Tibial nerve (tissue), 4 donors: ENCODE measurements at regions not wholly inside any gene's neighbourhood (a gene's known extent, or its start where the extent isn't known, plus 50 kb on each side); places are given as distances from the start of the nearest gene placed in this dataset.

Experiments used
- DNase-seq, 2 donors: peaks; one replicate each; pipeline ENCODE4 v3.0.0-alpha.2; 2019; ENCODE audit warnings: low spot score in 2 of 2
- H3K27ac ChIP-seq, 4 donors: fragments of 200-600 bp; sonication (generic) in 3 of 4; one replicate each; pipeline ENCODE4 v1.5.1; 2017 to 2019; ENCODE audit warnings: mild to moderate bottlenecking in 1 of 4
- H3K27me3 ChIP-seq, 2 donors: fragments of 200-600 bp; sonication (generic) in 1 of 2; one replicate each; pipeline versions ENCODE4 v1.5.1 to v1.6.0; 2017 to 2019
- H3K36me3 ChIP-seq, 3 donors: fragments of 200-600 bp; sonication (generic); one replicate each; pipeline ENCODE4 v1.5.1; 2018 to 2019
- H3K4me1 ChIP-seq, 4 donors: fragments of 200-600 bp; sonication (generic) in 3 of 4; one replicate each; pipeline ENCODE4 v1.5.1; 2017 to 2019
- H3K4me3 ChIP-seq, 4 donors: fragments of 200-600 bp; sonication (generic) in 3 of 4; one replicate each; pipeline ENCODE4 v1.5.1; 2017 to 2019; ENCODE audit warnings: mild to moderate bottlenecking in 1 of 4, moderate library complexity in 1 of 4
- H3K9me3 ChIP-seq, 4 donors: fragments of 200-600 bp; sonication (generic) in 3 of 4; one replicate each; pipeline ENCODE4 v1.5.1; 2017 to 2019
- CTCF ChIP-seq, 5 experiments: fragments of 200-600 bp in 3 of 5; fragments of 450-650 bp in 2 of 5; sonication (generic) in 3 of 5; IDR thresholded peaks; one replicate each; pipeline ENCODE4 v1.5.1; 2016 to 2019; ENCODE audit warnings: antibody characterized with exemption in 5 of 5, mild to moderate bottlenecking in 3 of 5, moderate library complexity in 2 of 5
- EP300 ChIP-seq, 2 donors: sonication (generic); formaldehyde crosslinking; IDR thresholded peaks; one replicate each; pipeline ENCODE4 v1.6.1; 2017; ENCODE audit warnings: antibody characterized with exemption in 2 of 2, mild to moderate bottlenecking in 1 of 2
- POLR2A ChIP-seq, 2 donors: fragments of 450-650 bp; IDR thresholded peaks; one replicate each; pipeline ENCODE4 v1.6.1; 2017; ENCODE audit warnings: antibody characterized with exemption in 2 of 2, mild to moderate bottlenecking in 2 of 2, moderate library complexity in 2 of 2
- WGBS, 2 donors: methylation state at CpG; one replicate each; pipeline ENCODE4 v1.1.5; 2018; 5-methylcytosine and 5-hydroxymethylcytosine counted together

- Histone ChIP-seq H3K4me3 (no peak overlapping the region), H3K36me3 (no peaks in the 10 kb centered on the region), H3K9me3 (no peaks in the 10 kb centered on the region), H3K27ac (no peak overlapping the region), H3K27me3 (peaks cover 0 to 38% of the 10 kb centered on the region in 2 donors), H3K4me1 (peaks cover 0 to 14% (median 0%) of the 10 kb centered on the region in 4 donors)
- 52 to 57% methylated on average over 3 of the region's 3 CpGs for WGBS, 2 donors
- DNase-seq: no peak
- TF ChIP-seq POLR2A (IDR thresholded peaks at IDR 0.05) (no peak), EP300 (IDR thresholded peaks at IDR 0.05) (no peak), CTCF (IDR thresholded peaks at IDR 0.05) (no peak)
Measured at GRCh38 chr11:45386972-45387371, 100.8 kb upstream of the SYT13 start.

GRCh38 chr11:45385844-45386243, 99.7 kb upstream of the SYT13 start:
- H3K9me3 ChIP-seq: no peaks in the 10 kb centered on the region
- H3K36me3 ChIP-seq: no peaks in the 10 kb centered on the region
- H3K4me3 ChIP-seq: no peak overlapping the region
- H3K27ac ChIP-seq: no peak overlapping the region
- peaks cover 0 to 43% of the 10 kb centered on the region in 2 donors for H3K27me3 ChIP-seq
- H3K4me1 ChIP-seq: peaks cover 0 to 14% (median 0%) of the 10 kb centered on the region in 4 donors
- TF ChIP-seq CTCF (IDR thresholded peaks at IDR 0.05) (no peak), POLR2A (IDR thresholded peaks at IDR 0.05) (no peak), EP300 (IDR thresholded peaks at IDR 0.05) (no peak)
- 70 to 79% methylated on average over 5 of the region's 5 CpGs for WGBS, 2 donors
- no peak for DNase-seq

- H3K36me3 ChIP-seq: no peaks in the 10 kb centered on the region
- peaks cover 0 to 14% (median 0%) of the 10 kb centered on the region in 4 donors for H3K4me1 ChIP-seq
- WGBS, 2 donors: 79 to 82% methylated on average over 9 of the region's 9 CpGs
- no peak overlapping the region for H3K4me3 ChIP-seq
- no peaks in the 10 kb centered on the region for H3K9me3 ChIP-seq
- H3K27me3 ChIP-seq: peaks cover 0 to 43% of the 10 kb centered on the region in 2 donors
- no peak for DNase-seq
- H3K27ac ChIP-seq: no peak overlapping the region
- no peak for TF ChIP-seq EP300 (IDR thresholded peaks at IDR 0.05)
- TF ChIP-seq POLR2A (IDR thresholded peaks at IDR 0.05): no peak
- TF ChIP-seq CTCF (IDR thresholded peaks at IDR 0.05): no peak
Measured at GRCh38 chr11:45385423-45385822, 99.3 kb upstream of the SYT13 start.

- no peak overlapping the region for H3K4me3 ChIP-seq
- H3K27ac ChIP-seq: no peak overlapping the region
- no peak for TF ChIP-seq CTCF (IDR thresholded peaks at IDR 0.05)
- no peak for TF ChIP-seq POLR2A (IDR thresholded peaks at IDR 0.05)
- no peak for TF ChIP-seq EP300 (IDR thresholded peaks at IDR 0.05)
- peaks cover 0 to 14% (median 0%) of the 10 kb centered on the region in 4 donors for H3K4me1 ChIP-seq
- WGBS, 2 donors: 34 to 41% methylated on average over 5 to 12 of the region's 12 CpGs
- no peaks in the 10 kb centered on the region for H3K36me3 ChIP-seq
- H3K27me3 ChIP-seq: peaks cover 0 to 43% of the 10 kb centered on the region in 2 donors
- H3K9me3 ChIP-seq: no peaks in the 10 kb centered on the region
- no peak for DNase-seq
Measured at GRCh38 chr11:45384711-45385241, 98.6 kb upstream of the SYT13 start.

GRCh38 chr11:45384016-45384415, 97.9 kb upstream of the SYT13 start:
- no peak overlapping the region for H3K27ac ChIP-seq
- no peaks in the 10 kb centered on the region for H3K36me3 ChIP-seq
- H3K27me3 ChIP-seq: peaks cover 0 to 42% of the 10 kb centered on the region in 2 donors
- no peaks in the 10 kb centered on the region for H3K9me3 ChIP-seq
- 78 to 92% methylated on average over 4 of the region's 4 CpGs for WGBS, 2 donors
- DNase-seq: no peak
- peaks cover 0 to 14% (median 0%) of the 10 kb centered on the region in 4 donors for H3K4me1 ChIP-seq
- H3K4me3 ChIP-seq: no peak overlapping the region
- TF ChIP-seq EP300 (IDR thresholded peaks at IDR 0.05): no peak
- TF ChIP-seq CTCF (IDR thresholded peaks at IDR 0.05): no peak
- TF ChIP-seq POLR2A (IDR thresholded peaks at IDR 0.05): no peak
